ENCODE measurements at regions not wholly inside any gene's neighbourhood (a gene's known extent, or its start where the extent isn't known, plus 50 kb on each side); places are given as distances from the start of the nearest gene placed in this dataset.
"Not testable (repeated sequence)": the region's sequence is repeated elsewhere in the genome, so short reads cannot be mapped to it uniquely, and the experiment has no call there.

- TF ChIP-seq CTCF, POLR2A (IDR thresholded peaks at IDR 0.05): not testable (repeated sequence)
Observed at GRCh38 chrY:18631610-18632009, 85.1 kb downstream of the HSFY1 start.
